ENCODE measurements at regions not wholly inside any gene's neighbourhood (a gene's known extent, or its start where the extent isn't known, plus 50 kb on each side); places are given as distances from the start of the nearest gene placed in this dataset.

- DNase-seq: peak; percentile 70
- H3K4me1 ChIP-seq (ENCODE audit: control insufficient read depth, insufficient read depth, low read length): no peaks in the 10 kb centered on the region
- H3K27me3 ChIP-seq (ENCODE audit: control insufficient read depth, insufficient read depth, low read length): no peaks in the 10 kb centered on the region
- H3K27ac ChIP-seq (ENCODE audit: low read length): no peak overlapping the region
- H3K4me3 ChIP-seq (ENCODE audit: low read length): no peak overlapping the region
- 20% methylated on average over 2 of the region's 3 CpGs for WGBS (ENCODE audit: insufficient coverage)
- no peaks in the 10 kb centered on the region for H3K36me3 ChIP-seq (ENCODE audit: control insufficient read depth, insufficient read depth, low read length)
- no peaks in the 10 kb centered on the region for H3K9me3 ChIP-seq (replicated peaks; ENCODE audit: control insufficient read depth, low read depth, low read length)
These were observed 294.1 kb upstream of the UBE2E2 start for GRCh38 chr3:22908989-22909507.

GRCh38 chr3:22916933-22917332 lies 286.2 kb upstream of the UBE2E2 start:
- Histone ChIP-seq H3K27me3 (ENCODE audit: control insufficient read depth, insufficient read depth, low read length) (no peaks in the 10 kb centered on the region), H3K4me1 (ENCODE audit: control insufficient read depth, insufficient read depth, low read length) (no peaks in the 10 kb centered on the region), H3K27ac (ENCODE audit: low read length) (no peak overlapping the region), H3K36me3 (ENCODE audit: control insufficient read depth, insufficient read depth, low read length) (no peaks in the 10 kb centered on the region), H3K9me3 (replicated peaks; ENCODE audit: control insufficient read depth, low read depth, low read length) (no peaks in the 10 kb centered on the region), H3K4me3 (ENCODE audit: low read length) (no peak overlapping the region)
- DNase-seq: no peak
- no CpG with 5 or more reads among the region's 2 CpGs for WGBS (ENCODE audit: insufficient coverage)

- peak; percentile 78 for DNase-seq
- H3K9me3 ChIP-seq (replicated peaks; ENCODE audit: control insufficient read depth, low read depth, low read length): no peaks in the 10 kb centered on the region
- H3K36me3 ChIP-seq (ENCODE audit: control insufficient read depth, insufficient read depth, low read length): no peaks in the 10 kb centered on the region
- H3K4me1 ChIP-seq (ENCODE audit: control insufficient read depth, insufficient read depth, low read length): no peaks in the 10 kb centered on the region
- WGBS (ENCODE audit: insufficient coverage): 40% methylated on average over 1 of the region's 3 CpGs
- no peak overlapping the region for H3K27ac ChIP-seq (ENCODE audit: low read length)
- no peak overlapping the region for H3K4me3 ChIP-seq (ENCODE audit: low read length)
- H3K27me3 ChIP-seq (ENCODE audit: control insufficient read depth, insufficient read depth, low read length): no peaks in the 10 kb centered on the region
These were observed 283.1 kb upstream of the UBE2E2 start for GRCh38 chr3:22920006-22920405.

GRCh38 chr3:22922317-22922716 lies 280.8 kb upstream of the UBE2E2 start:
- Histone ChIP-seq H3K9me3 (replicated peaks; ENCODE audit: control insufficient read depth, low read depth, low read length) (no peaks in the 10 kb centered on the region), H3K27me3 (ENCODE audit: control insufficient read depth, insufficient read depth, low read length) (no peaks in the 10 kb centered on the region), H3K27ac (ENCODE audit: low read length) (no peak overlapping the region), H3K4me3 (ENCODE audit: low read length) (no peak overlapping the region), H3K4me1 (ENCODE audit: control insufficient read depth, insufficient read depth, low read length) (no peaks in the 10 kb centered on the region), H3K36me3 (ENCODE audit: control insufficient read depth, insufficient read depth, low read length) (no peaks in the 10 kb centered on the region)
- WGBS (ENCODE audit: insufficient coverage): no CpG with 5 or more reads among the region's 3 CpGs
- DNase-seq: no peak

GRCh38 chr3:22923711-22924110 lies 279.4 kb upstream of the UBE2E2 start:
- H3K4me1 ChIP-seq (ENCODE audit: control insufficient read depth, insufficient read depth, low read length): no peaks in the 10 kb centered on the region
- no CpG with 5 or more reads among the region's 2 CpGs for WGBS (ENCODE audit: insufficient coverage)
- H3K27me3 ChIP-seq (ENCODE audit: control insufficient read depth, insufficient read depth, low read length): no peaks in the 10 kb centered on the region
- H3K4me3 ChIP-seq (ENCODE audit: low read length): no peak overlapping the region
- DNase-seq: no peak
- H3K27ac ChIP-seq (ENCODE audit: low read length): no peak overlapping the region
- H3K36me3 ChIP-seq (ENCODE audit: control insufficient read depth, insufficient read depth, low read length): no peaks in the 10 kb centered on the region
- no peaks in the 10 kb centered on the region for H3K9me3 ChIP-seq (replicated peaks; ENCODE audit: control insufficient read depth, low read depth, low read length)

- Histone ChIP-seq H3K27me3 (ENCODE audit: control insufficient read depth, insufficient read depth, low read length) (no peaks in the 10 kb centered on the region), H3K4me1 (ENCODE audit: control insufficient read depth, insufficient read depth, low read length) (no peaks in the 10 kb centered on the region), H3K27ac (ENCODE audit: low read length) (no peak overlapping the region), H3K4me3 (ENCODE audit: low read length) (no peak overlapping the region), H3K9me3 (replicated peaks; ENCODE audit: control insufficient read depth, low read depth, low read length) (no peaks in the 10 kb centered on the region), H3K36me3 (ENCODE audit: control insufficient read depth, insufficient read depth, low read length) (no peaks in the 10 kb centered on the region)
- WGBS (ENCODE audit: insufficient coverage): 50% methylated on average over 2 of the region's 8 CpGs
- DNase-seq: peak; percentile 56
These were observed 274.7 kb upstream of the UBE2E2 start for GRCh38 chr3:22928216-22929110.

GRCh38 chr3:22933051-22933840 lies 269.9 kb upstream of the UBE2E2 start:
- Histone ChIP-seq H3K4me1 (ENCODE audit: control insufficient read depth, insufficient read depth, low read length) (peaks cover 3% of the 10 kb centered on the region), H3K9me3 (replicated peaks; ENCODE audit: control insufficient read depth, low read depth, low read length) (no peaks in the 10 kb centered on the region), H3K27me3 (ENCODE audit: control insufficient read depth, insufficient read depth, low read length) (no peaks in the 10 kb centered on the region), H3K27ac (ENCODE audit: low read length) (peak overlapping the region; percentile 29), H3K4me3 (ENCODE audit: low read length) (no peak overlapping the region), H3K36me3 (ENCODE audit: control insufficient read depth, insufficient read depth, low read length) (no peaks in the 10 kb centered on the region)
- peak; percentile 68 for DNase-seq
- WGBS (ENCODE audit: insufficient coverage): 62% methylated on average over 2 of the region's 5 CpGs

DNA sequence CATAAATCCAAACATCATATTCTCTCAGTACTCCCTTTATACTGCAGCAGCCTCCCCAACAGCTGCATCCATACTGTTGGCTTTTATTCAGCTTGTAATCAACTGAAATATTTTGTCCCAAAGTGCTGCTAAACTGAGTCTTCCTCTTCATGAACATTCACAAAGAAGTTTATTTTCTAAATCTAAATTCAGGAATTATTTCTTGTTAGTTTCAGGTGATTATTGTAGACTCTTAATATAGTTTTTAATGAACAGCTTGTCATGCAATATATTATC lies 269.3 kb upstream of the UBE2E2 start:
- H3K4me3 ChIP-seq (ENCODE audit: low read length): no peak overlapping the region
- no peaks in the 10 kb centered on the region for H3K27me3 ChIP-seq (ENCODE audit: control insufficient read depth, insufficient read depth, low read length)
- H3K4me1 ChIP-seq (ENCODE audit: control insufficient read depth, insufficient read depth, low read length): peaks cover 3% of the 10 kb centered on the region
- peak overlapping the region; percentile 29 for H3K27ac ChIP-seq (ENCODE audit: low read length)
- peak; percentile 70 for DNase-seq
- no peaks in the 10 kb centered on the region for H3K36me3 ChIP-seq (ENCODE audit: control insufficient read depth, insufficient read depth, low read length)
- no peaks in the 10 kb centered on the region for H3K9me3 ChIP-seq (replicated peaks; ENCODE audit: control insufficient read depth, low read depth, low read length)

DNA sequence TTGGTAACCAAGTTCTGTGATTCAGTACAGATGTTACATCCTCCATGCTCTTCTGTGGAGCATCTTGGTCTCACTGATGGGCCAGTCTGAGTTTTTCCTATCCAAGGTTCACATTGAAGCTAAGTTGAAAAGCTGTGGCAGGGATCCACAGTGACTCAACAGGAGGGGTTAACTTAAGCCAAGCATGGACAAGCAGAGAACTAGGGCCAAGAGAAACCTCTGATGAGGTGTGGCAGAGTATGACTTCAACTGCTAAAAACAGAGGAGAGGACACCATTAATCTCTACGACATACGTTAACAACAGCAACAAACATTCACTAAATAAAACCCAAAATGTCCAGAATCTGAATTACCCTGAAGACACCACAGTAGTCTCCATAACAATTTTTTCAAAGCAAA lies 268.1 kb upstream of the UBE2E2 start:
- Histone ChIP-seq H3K9me3 (replicated peaks; ENCODE audit: control insufficient read depth, low read depth, low read length) (no peaks in the 10 kb centered on the region), H3K27me3 (ENCODE audit: control insufficient read depth, insufficient read depth, low read length) (no peaks in the 10 kb centered on the region), H3K27ac (ENCODE audit: low read length) (no peak overlapping the region), H3K4me1 (ENCODE audit: control insufficient read depth, insufficient read depth, low read length) (peaks cover 3% of the 10 kb centered on the region), H3K36me3 (ENCODE audit: control insufficient read depth, insufficient read depth, low read length) (no peaks in the 10 kb centered on the region), H3K4me3 (ENCODE audit: low read length) (no peak overlapping the region)
- no CpG with 5 or more reads among the region's 2 CpGs for WGBS (ENCODE audit: insufficient coverage)
- peak; percentile 36 for DNase-seq

GRCh38 chr3:22937536-22937935 lies 265.6 kb upstream of the UBE2E2 start:
- DNase-seq: peak; percentile 54
- no peak overlapping the region for H3K27ac ChIP-seq (ENCODE audit: low read length)
- no peaks in the 10 kb centered on the region for H3K27me3 ChIP-seq (ENCODE audit: control insufficient read depth, insufficient read depth, low read length)
- no peaks in the 10 kb centered on the region for H3K9me3 ChIP-seq (replicated peaks; ENCODE audit: control insufficient read depth, low read depth, low read length)
- H3K36me3 ChIP-seq (ENCODE audit: control insufficient read depth, insufficient read depth, low read length): no peaks in the 10 kb centered on the region
- no peak overlapping the region for H3K4me3 ChIP-seq (ENCODE audit: low read length)
- peaks cover 3% of the 10 kb centered on the region for H3K4me1 ChIP-seq (ENCODE audit: control insufficient read depth, insufficient read depth, low read length)
